Muscle of leg (tissue), 3 donors: ENCODE measurements at regions not wholly inside any gene's neighbourhood (a gene's known extent, or its start where the extent isn't known, plus 50 kb on each side); places are given as distances from the start of the nearest gene placed in this dataset.

Experiments
- DNase-seq: peaks from one replicate; pipeline ENCODE4 v3.0.0; 2013
- H3K27ac ChIP-seq: one replicate; pipeline ENCODE4 v1.5.1; 2013; ENCODE audit warnings: mild to moderate bottlenecking, low read length, control low read depth
- H3K27me3 ChIP-seq: one replicate; pipeline ENCODE4 v1.6.1; 2013; ENCODE audit warnings: low read length; ENCODE audit not compliant: control insufficient read depth, insufficient read depth
- H3K36me3 ChIP-seq: one replicate; pipeline ENCODE4 v1.6.1; 2013; ENCODE audit warnings: low read length; ENCODE audit not compliant: control insufficient read depth, insufficient read depth
- H3K4me1 ChIP-seq: one replicate; pipeline ENCODE4 v1.6.1; 2013; ENCODE audit warnings: low read length; ENCODE audit not compliant: control insufficient read depth, insufficient read depth
- H3K4me3 ChIP-seq: one replicate; pipeline ENCODE4 v1.5.1; 2013; ENCODE audit warnings: low read length, control low read depth
- H3K9me3 ChIP-seq: replicated peaks from 2 replicates; pipeline ENCODE4 v1.6.1; 2013; ENCODE audit warnings: low read depth, low read length; ENCODE audit not compliant: control insufficient read depth
- WGBS: methylation state at CpG from one replicate; pipeline ENCODE4 v1.1.5; 2013; ENCODE audit warnings: missing lambda C conversion rate; ENCODE audit not compliant: insufficient coverage; 5-methylcytosine and 5-hydroxymethylcytosine counted together

DNA sequence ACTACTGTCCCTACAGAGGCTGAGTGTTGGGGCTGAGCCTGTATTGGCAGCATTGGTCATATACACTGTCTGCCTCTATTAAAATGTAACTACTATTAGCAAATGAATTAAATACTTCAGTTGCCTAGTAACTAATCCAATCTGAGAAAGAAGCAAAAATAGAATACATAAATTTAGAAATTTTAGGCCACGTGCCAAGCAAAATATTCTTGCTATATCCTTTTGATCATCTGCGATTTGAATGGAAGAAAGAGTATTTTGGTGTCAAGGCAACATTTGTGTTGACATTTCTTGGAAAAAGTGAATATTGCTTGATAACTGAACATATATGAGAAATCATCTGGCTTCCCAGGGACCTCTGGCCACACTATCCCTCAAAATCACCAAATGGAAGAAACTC, 148.2 kb upstream of the TOPAZ1 start:
- no CpG with 5 or more reads among the region's 2 CpGs for WGBS
- Histone ChIP-seq H3K36me3 (no peaks in the 10 kb centered on the region), H3K27ac (no peak overlapping the region), H3K9me3 (no peaks in the 10 kb centered on the region), H3K4me1 (no peaks in the 10 kb centered on the region), H3K4me3 (no peak overlapping the region), H3K27me3 (no peaks in the 10 kb centered on the region)
- DNase-seq, result peak; percentile 21

DNA sequence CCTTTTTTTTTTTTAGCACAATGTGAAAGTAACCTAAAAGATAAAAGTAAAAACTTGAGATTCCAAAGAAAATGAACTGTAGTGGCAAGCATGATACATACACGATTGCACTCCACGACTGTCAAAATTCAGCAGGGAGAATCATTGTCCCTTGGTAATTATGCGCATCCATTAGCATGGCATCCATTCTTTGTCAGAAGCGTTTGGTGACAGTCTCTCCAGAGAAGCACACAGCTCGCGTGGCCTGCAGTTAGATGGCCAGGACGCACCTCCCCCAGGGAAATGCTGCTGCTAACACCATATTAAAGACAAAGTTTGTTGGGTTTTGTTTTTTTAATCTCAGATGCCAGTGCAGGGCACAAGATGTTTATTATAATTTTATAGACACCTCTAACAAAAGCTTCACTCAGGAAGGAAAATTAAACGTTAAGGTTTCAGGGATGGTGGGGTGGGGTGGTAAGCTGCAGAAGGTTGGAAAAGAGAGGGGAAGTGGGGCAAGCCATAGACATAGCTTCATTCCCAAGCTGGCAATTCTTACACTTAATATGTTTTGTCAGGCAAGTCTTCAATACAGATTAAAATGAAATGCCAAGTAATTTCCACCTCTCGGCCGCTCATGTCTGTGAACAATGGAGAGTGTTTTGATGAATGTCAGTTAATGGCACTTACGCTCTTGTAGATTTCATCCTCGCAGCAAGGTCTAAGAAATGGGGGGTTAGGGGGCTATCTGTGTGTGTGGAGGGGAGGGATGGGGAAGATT, 142.8 kb upstream of the TOPAZ1 start:
- Histone ChIP-seq H3K36me3 (no peaks in the 10 kb centered on the region), H3K27ac (no peak overlapping the region), H3K9me3 (no peaks in the 10 kb centered on the region), H3K4me3 (no peak overlapping the region), H3K4me1 (no peaks in the 10 kb centered on the region), H3K27me3 (peaks cover 8% of the 10 kb centered on the region)
- DNase-seq, result no peak
- WGBS, result 78% methylated on average over 4 of the region's 12 CpGs

GRCh38 chr3:44099566-44100297, 142.0 kb upstream of the TOPAZ1 start:
- Histone ChIP-seq H3K9me3 (no peaks in the 10 kb centered on the region), H3K4me3 (no peak overlapping the region), H3K27ac (no peak overlapping the region), H3K27me3 (peaks cover 15% of the 10 kb centered on the region), H3K4me1 (no peaks in the 10 kb centered on the region), H3K36me3 (no peaks in the 10 kb centered on the region)
- no peak for DNase-seq
- WGBS, result no CpG with 5 or more reads among the region's 6 CpGs

- DNase-seq, result no peak
- no peak overlapping the region for H3K27ac ChIP-seq
- no peak overlapping the region for H3K4me3 ChIP-seq
- H3K27me3 ChIP-seq, result peaks cover 18% of the 10 kb centered on the region
- 50% methylated on average over 1 of the region's 2 CpGs for WGBS
- no peaks in the 10 kb centered on the region for H3K36me3 ChIP-seq
- H3K4me1 ChIP-seq, result no peaks in the 10 kb centered on the region
- H3K9me3 ChIP-seq, result no peaks in the 10 kb centered on the region
These were observed 141.4 kb upstream of the TOPAZ1 start for GRCh38 chr3:44100298-44100695.

DNA sequence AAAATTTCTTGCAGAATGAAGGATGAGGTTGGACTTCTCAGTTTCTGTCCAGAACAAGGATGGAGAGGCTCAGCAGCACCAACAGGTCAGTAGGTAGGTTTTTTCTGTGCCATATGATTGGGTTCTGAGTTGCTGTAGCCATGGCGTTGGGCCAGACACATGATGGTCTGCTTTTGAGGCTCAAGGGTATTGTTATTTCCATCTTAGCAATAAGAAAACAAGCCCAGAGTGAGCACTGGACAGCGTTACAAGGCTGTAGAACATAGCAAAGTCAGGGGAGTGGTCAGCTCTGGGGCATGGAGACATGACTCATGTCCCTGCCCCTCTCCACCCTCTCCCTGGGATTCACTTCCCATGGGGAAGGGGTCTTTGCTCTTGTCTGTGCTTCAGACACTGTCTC, 137.6 kb upstream of the TOPAZ1 start:
- H3K4me1 ChIP-seq, result no peaks in the 10 kb centered on the region
- H3K4me3 ChIP-seq, result no peak overlapping the region
- WGBS, result 86% methylated on average over 1 of the region's 2 CpGs
- no peaks in the 10 kb centered on the region for H3K36me3 ChIP-seq
- no peak overlapping the region for H3K27ac ChIP-seq
- H3K27me3 ChIP-seq, result peaks cover 27% of the 10 kb centered on the region
- no peaks in the 10 kb centered on the region for H3K9me3 ChIP-seq
- DNase-seq, result no peak

GRCh38 chr3:44104668-44105321, 136.9 kb upstream of the TOPAZ1 start:
- no peak for DNase-seq
- H3K9me3 ChIP-seq, result no peaks in the 10 kb centered on the region
- no peaks in the 10 kb centered on the region for H3K4me1 ChIP-seq
- WGBS, result 72% methylated on average over 2 of the region's 4 CpGs
- no peaks in the 10 kb centered on the region for H3K36me3 ChIP-seq
- no peak overlapping the region for H3K27ac ChIP-seq
- H3K27me3 ChIP-seq, result peaks cover 25% of the 10 kb centered on the region
- no peak overlapping the region for H3K4me3 ChIP-seq

DNA sequence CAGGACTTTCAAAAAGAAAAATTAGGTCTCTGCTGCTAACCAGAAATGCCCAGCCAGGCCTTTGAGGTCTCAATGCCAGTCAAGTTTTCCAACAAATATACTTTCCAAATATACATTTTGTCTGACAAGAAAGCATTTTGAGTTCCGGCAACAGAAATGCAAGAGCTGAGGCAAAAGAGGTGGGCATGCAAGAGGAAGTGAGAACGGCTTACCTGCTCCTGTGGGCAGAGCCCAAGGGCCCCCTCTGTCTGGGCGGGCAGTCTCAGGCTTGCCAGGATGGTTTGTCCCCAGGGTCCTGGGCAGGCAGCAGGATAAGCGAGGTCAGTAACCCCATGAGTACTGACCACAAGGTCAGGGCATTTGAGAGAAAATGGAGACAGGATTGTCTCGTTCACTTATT, 136.1 kb upstream of the TOPAZ1 start:
- no peak for DNase-seq
- WGBS, result 77% methylated on average over 3 of the region's 5 CpGs
- H3K27me3 ChIP-seq, result peaks cover 23% of the 10 kb centered on the region
- H3K4me3 ChIP-seq, result no peak overlapping the region
- H3K27ac ChIP-seq, result no peak overlapping the region
- no peaks in the 10 kb centered on the region for H3K9me3 ChIP-seq
- peaks cover 4% of the 10 kb centered on the region for H3K4me1 ChIP-seq
- H3K36me3 ChIP-seq, result no peaks in the 10 kb centered on the region

GRCh38 chr3:44106756-44107155, 134.9 kb upstream of the TOPAZ1 start:
- H3K27me3 ChIP-seq, result peaks cover 20% of the 10 kb centered on the region
- no peaks in the 10 kb centered on the region for H3K36me3 ChIP-seq
- no peak overlapping the region for H3K4me3 ChIP-seq
- WGBS, result 16% methylated on average over 2 of the region's 6 CpGs
- H3K4me1 ChIP-seq, result peaks cover 7% of the 10 kb centered on the region
- no peak overlapping the region for H3K27ac ChIP-seq
- DNase-seq, result peak; percentile 11
- H3K9me3 ChIP-seq, result no peaks in the 10 kb centered on the region

- Histone ChIP-seq H3K27me3 (peaks cover 20% of the 10 kb centered on the region), H3K27ac (no peak overlapping the region), H3K4me1 (peaks cover 7% of the 10 kb centered on the region), H3K36me3 (no peaks in the 10 kb centered on the region), H3K4me3 (no peak overlapping the region), H3K9me3 (no peaks in the 10 kb centered on the region)
- no CpG with 5 or more reads among the region's 3 CpGs for WGBS
- DNase-seq, result no peak
These were observed 133.2 kb upstream of the TOPAZ1 start for GRCh38 chr3:44108481-44108880.

DNA sequence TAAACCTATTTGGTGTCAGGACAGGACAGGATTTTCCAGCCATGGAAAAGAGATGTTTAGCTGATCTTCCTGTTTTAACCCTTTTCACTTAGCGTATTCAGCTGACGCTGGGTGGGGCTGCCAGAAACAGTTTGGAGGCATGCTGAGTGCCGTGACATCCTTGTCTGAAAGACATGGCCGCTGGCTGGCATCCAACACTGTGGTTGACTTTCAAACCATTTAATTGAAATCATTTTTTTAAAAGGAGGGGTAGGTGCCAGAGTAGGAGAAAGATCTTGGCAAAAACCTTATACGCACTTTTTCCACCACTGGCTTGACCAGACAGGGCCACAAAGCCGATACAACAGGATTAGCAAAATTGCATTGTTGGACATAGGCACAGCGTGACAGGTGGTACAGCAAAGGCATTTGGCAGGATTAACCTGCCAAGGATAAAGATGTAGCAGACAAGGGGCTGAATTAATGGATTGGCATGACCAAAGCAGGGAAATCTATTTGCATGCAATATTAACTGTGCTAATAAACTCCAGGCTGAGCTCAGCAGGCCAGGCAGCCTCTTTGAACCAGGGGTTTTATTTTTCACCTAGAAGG, 131.8 kb upstream of the TOPAZ1 start:
- H3K36me3 ChIP-seq, result no peaks in the 10 kb centered on the region
- H3K9me3 ChIP-seq, result no peaks in the 10 kb centered on the region
- WGBS, result 86% methylated on average over 5 of the region's 7 CpGs
- H3K4me1 ChIP-seq, result peaks cover 7% of the 10 kb centered on the region
- H3K4me3 ChIP-seq, result no peak overlapping the region
- H3K27me3 ChIP-seq, result peaks cover 16% of the 10 kb centered on the region
- DNase-seq, result peak; percentile 7
- H3K27ac ChIP-seq, result no peak overlapping the region
